ENCODE measurements at regions not wholly inside any gene's neighbourhood (a gene's known extent, or its start where the extent isn't known, plus 50 kb on each side); places are given as distances from the start of the nearest gene placed in this dataset.

DNA sequence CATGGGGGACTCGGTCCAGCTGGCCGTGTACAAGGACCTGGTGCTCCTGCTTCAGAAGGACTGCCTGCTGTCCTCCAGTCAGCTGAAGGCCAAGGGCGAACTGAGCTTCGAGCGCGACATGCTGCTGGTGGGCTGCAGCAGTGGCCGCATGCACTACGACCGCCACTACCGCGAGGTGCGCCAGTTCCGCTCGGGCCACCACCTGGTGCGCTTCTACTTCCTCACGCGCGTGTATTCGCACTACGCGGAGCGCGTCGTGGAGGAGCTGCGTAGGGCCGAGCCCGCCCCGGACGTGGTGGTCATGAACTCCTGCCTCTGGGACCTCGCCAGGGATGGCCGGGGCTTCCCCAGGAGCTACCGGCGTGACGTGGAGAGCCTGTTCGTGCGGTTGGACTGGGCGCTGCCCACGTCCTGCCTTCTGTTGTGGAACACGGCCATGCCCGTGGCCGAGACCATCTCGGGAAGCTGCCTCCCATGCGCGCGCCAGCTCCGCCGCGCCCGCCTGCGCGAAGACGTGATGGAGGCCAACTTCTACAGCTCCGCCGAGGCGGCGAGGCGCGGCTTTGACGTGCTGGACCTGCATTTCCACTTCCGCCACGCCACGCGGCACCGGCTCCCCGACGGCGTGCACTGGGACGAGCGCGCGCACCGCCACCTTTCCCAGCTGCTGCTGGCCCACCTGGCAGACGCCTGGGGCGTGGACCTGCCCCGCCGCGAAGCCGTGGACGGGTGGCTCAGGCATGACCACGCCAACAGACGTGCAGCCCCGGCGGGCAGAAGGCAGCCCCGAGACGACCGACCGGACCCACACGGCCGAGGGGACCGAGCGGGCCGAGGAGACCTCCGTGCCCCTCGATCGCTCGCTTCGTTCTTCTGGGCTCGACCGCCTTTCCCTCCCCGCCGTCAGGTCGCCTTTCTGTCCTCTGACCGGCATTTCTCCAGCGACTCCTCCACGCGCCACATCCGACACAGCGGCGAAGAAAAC, 293.9 kb upstream of the ERBB4 start:
- TF ChIP-seq CTCF (IDR thresholded peaks at IDR 0.05; ENCODE audit: low read length, missing control alignments), result no peak
- DNase-seq (ENCODE audit: low read depth), result no peak
- no peak overlapping the region for H3K4me3 ChIP-seq (replicated peaks; ENCODE audit: low read depth, low read length)

- H3K4me3 ChIP-seq (replicated peaks; ENCODE audit: low read depth, low read length), result no peak overlapping the region
- no peak for TF ChIP-seq CTCF (IDR thresholded peaks at IDR 0.05; ENCODE audit: low read length, missing control alignments)
- no peak for DNase-seq (ENCODE audit: low read depth)
Observed at GRCh38 chr2:212831671-212832199, 293.1 kb upstream of the ERBB4 start.

DNA sequence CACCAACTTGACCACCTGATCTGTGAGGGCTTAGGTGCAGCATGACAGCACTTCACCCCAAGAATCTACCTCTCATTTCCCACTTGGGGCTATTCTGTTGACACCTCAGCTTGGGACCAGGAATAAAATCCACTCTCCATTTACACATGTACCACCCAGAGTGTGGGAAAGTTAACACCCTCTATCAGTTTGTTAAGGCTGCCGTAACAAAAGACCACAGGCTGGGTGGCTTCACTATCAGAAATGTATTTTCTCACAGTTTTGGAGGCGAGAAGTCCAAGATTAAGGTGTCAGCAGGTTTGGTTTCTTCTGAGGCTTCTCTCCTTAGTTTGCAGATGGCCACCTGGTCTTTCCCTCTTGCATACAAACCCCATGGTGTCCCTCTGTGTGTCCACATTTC, 277.7 kb upstream of the ERBB4 start:
- TF ChIP-seq CTCF (IDR thresholded peaks at IDR 0.05; ENCODE audit: low read length, missing control alignments), result no peak
- H3K4me3 ChIP-seq (replicated peaks; ENCODE audit: low read depth, low read length), result no peak overlapping the region
- no peak for DNase-seq (ENCODE audit: low read depth)

DNA sequence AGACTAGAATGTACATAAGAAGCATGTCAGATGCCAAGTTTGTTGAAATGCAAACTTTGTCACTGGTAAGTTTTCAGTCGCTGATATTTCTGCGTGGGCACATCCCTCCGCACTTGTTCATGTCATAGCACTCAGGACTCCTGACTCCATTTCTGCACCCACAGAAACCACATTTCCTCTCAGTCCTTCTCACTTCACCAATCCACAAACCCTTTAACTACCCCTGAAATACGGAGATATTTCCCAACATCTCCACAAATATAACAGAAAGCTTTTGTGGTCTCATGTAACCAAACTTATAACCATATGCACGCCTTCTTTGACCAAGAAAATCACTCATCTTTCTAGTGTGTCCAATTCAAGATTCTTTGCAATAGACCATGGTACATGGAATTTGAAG, 276.9 kb upstream of the ERBB4 start:
- TF ChIP-seq CTCF (IDR thresholded peaks at IDR 0.05; ENCODE audit: low read length, missing control alignments), result no peak
- no peak overlapping the region for H3K4me3 ChIP-seq (replicated peaks; ENCODE audit: low read depth, low read length)
- DNase-seq (ENCODE audit: low read depth), result no peak

DNA sequence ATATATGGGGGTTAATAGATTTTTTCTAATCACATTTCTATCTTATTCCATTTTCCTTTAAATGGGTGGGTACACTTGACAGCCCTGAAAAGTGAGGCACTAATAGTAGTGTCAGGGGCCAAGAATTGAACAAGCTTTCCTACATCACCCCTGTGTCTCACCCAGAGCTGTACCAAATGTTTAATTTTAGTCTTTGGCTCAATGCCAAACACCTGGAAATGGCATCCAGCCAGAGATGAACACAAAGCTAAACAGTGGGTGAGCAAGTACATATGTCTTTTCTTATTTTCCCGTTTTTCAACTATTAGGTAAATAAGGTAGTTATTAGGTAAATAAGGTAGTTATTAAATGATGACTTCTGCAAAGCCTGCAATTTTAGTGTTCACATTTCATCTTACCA, 276.3 kb upstream of the ERBB4 start:
- no peak overlapping the region for H3K4me3 ChIP-seq (replicated peaks; ENCODE audit: low read depth, low read length)
- DNase-seq (ENCODE audit: low read depth), result no peak
- TF ChIP-seq CTCF (IDR thresholded peaks at IDR 0.05; ENCODE audit: low read length, missing control alignments), result no peak

DNA sequence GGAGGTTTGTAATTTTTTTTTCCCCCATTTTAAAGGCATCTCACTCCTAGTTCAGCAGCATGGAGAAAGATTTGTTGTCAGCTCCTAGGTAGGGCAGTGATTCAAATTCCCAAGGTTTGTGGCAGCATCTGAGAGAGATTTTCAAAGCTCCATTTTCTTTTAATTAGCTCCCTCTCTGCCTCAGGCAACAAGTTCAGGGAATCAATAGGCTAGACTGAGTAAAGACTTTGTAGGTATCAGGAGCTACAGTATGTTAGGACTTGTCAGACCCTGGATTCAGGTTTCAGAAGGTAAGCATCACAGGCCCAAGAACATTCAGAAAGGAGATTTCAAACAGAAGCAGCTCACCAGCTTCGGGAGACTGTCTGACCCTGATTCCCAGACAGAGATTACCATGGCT, 273.3 kb upstream of the ERBB4 start:
- no peak for TF ChIP-seq CTCF (IDR thresholded peaks at IDR 0.05; ENCODE audit: low read length, missing control alignments)
- H3K4me3 ChIP-seq (replicated peaks; ENCODE audit: low read depth, low read length), result no peak overlapping the region
- no peak for DNase-seq (ENCODE audit: low read depth)

Data from fibroblast of pulmonary artery (primary cell).